Activated CD8-positive, alpha-beta memory T cell treated with anti-CD3 and anti-CD28 coated beads for 36 hours (primary cell): ENCODE measurements at regions not wholly inside any gene's neighbourhood (a gene's known extent, or its start where the extent isn't known, plus 50 kb on each side); places are given as distances from the start of the nearest gene placed in this dataset.
"Not testable (repeated sequence)": the region's sequence is repeated elsewhere in the genome, so short reads cannot be mapped to it uniquely, and the experiment has no call there.

Experiments
- CTCF ChIA-PET: fragments of 350-600 bp; sonication (Branson Sonifier 250); formaldehyde crosslinking; loops from one replicate; lab custom pipeline; 2021; ENCODE audit warnings: antibody characterized with exemption; lab: Charles Lee
- POLR2A ChIA-PET: fragments of 350-600 bp; sonication (Branson Sonifier 250); formaldehyde crosslinking; loops from one replicate; lab custom pipeline; 2021; ENCODE audit warnings: antibody characterized with exemption; lab: Charles Lee

DNA sequence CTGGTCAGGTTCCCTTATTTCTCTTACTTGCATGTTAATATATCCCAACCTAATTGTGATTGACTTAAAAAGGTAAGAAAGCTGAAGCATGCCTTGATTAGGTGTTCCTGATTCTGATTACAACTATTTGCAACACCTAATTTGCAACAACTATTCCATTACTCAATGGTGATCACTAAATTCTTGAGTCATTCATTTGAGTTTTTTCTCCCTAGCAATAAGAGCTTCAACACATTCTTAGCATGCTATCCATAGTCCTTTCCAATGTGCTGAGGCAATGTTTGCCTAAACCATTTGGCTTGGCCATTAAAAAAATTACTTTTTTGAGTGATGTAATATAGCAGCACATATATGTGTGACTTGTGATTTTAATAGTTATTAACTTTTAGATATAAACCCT lies 851.4 kb downstream of the TRAM1L1 start:
- ChIA-PET POLR2A (no interaction called here), CTCF (no interaction called here)

DNA sequence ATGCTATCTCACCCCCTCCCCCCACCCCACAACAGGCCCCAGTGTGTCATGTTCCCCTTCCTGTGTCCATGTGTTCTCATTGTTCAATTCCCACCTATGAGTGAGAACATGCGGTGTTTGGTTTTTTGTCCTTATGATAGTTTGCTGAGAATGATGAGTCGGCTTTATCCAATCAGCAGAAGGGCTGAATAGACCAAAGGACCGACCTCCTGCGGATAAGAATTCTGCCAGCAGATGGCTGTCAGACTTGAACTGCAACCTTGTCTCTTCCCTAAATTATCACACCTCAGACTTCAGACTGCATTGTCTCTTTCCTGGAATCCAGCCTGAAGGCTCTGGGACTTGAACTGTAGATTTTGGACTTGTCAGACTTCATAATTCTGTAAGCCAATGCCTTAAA lies 853.4 kb downstream of the TRAM1L1 start:
- POLR2A ChIA-PET, CTCF ChIA-PET: not testable (repeated sequence)

DNA sequence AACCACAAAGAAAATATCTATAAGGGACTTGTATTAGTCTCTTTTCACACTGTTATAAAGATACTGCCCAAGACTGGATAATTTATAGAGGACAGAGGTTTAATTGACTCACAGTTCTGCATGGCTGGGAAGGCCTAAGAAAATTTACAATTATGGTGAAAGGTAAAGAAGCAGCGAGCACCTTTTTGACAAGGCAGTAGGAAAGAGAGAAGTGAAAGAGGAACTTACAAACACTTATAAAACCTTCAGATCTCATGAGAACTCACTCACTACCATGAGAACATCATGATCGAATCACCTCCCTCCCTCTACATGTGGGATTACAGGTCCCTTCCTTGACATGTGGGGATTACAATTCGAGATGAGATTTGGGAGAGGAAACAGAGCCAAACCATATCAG lies 856.0 kb downstream of the TRAM1L1 start:
- POLR2A ChIA-PET = no interaction called here
- CTCF ChIA-PET = no interaction called here

DNA sequence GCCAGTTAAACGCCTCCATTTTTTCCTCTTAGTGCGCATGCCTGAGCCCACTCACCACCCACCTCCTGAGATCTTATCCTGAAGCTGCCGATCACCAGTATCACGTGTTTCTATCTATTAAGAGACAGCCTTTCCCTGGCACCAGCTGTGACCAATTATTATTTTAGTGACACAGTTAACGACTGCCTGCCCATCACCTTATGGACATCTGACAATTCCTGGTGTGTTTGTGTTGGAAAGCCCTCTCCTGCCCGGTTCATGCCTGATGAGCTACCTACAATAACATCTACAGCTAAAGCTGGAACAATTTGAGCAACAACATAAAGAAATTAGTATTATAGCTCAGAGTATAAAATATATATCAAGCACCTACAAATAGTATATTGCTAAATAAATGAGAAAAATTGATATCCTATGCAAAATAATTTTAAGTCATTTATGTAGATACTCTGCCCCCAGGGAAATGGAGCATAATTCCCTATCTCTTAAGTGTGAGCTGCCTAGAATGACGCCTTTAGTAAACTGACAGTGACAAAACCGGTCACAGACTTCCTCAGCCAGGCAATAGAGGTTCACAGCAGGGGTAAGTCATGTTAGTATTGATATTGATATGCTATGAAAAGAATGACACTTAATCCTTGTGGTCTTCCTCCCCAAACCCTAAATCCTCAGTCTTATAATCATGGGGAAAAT lies 862.2 kb downstream of the TRAM1L1 start:
- ChIA-PET POLR2A (no interaction called here), CTCF (no interaction called here)

DNA sequence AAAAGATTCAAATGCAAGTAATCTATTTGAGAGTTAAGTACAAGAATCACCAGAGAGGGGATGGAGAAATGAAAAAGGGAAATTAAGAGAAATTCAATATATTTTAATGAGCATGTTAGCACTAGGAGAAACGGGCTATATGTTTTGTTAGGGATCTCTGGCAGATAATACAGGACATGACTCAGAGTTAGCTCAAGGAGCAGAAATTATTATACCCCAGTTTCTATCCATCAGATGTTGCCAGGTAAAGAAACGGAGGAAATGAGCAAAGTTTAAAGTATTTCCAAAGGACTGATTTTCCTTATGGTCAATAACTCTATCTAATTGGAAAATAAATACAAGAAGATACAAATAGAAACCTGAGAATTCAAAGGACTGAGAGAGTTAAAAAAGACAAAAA lies 867.6 kb downstream of the TRAM1L1 start:
- CTCF ChIA-PET = no interaction called here
- POLR2A ChIA-PET = no interaction called here

DNA sequence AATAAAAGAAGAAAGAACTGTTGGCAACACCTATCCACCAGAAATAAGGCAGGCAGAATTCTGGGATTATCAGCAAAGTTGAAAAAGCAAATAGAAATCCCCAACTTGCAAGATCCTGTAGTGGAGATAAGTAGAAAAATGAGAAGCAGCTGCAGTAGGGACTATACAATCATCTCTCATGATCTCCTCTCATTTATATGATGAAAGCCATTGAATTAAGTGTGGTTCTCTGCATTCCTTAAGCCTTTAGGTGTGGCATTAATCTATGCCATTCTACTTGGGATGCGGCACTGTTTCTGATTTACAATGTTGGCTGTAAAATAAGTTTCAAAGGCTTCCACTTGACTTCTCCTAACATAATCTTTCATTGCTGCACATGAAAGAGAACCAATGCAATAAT lies 869.8 kb downstream of the TRAM1L1 start:
- CTCF ChIA-PET = no interaction called here
- POLR2A ChIA-PET = no interaction called here

DNA sequence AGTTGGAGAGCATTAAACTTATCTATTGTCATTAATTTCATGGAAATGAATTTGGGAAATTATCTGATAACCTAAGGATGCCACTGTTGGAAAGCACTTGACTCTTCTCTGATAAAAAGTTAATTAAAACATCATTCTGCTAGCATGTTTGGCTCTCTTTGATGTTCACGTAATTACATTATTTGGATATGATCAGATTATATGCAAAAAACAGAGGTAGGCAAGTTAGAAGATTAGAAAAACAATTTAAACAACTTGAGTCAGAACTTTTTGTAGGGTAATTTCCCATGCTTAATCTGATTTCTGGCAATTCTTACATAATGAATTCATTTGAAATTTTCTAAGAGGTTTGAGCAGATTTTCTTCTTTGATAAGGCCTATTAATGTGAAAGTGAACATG lies 882.9 kb downstream of the TRAM1L1 start:
- ChIA-PET CTCF (no interaction called here), POLR2A (no interaction called here)

DNA sequence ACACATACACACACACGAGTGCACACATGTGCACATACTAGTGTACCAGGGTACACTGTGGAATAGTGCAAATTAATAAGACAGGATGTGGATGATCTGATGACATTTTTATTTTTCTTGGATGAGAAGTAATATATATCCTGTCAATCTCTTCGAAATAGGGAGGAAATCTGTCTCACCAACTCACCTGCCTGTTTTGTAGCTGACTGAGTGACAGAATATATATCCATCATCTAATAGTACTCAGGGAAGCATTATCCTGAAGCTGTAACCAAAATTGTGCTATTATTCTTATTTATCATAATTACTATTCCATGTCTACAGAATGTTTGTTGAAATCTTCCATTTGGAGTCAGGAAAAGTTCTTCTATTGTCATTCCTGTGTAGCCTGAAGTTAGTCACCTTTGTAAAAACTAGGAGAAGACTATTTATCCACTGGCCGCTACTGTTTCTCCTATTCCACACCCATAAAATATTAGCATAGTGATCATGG lies 888.0 kb downstream of the TRAM1L1 start:
- CTCF ChIA-PET = no interaction called here
- POLR2A ChIA-PET = no interaction called here

DNA sequence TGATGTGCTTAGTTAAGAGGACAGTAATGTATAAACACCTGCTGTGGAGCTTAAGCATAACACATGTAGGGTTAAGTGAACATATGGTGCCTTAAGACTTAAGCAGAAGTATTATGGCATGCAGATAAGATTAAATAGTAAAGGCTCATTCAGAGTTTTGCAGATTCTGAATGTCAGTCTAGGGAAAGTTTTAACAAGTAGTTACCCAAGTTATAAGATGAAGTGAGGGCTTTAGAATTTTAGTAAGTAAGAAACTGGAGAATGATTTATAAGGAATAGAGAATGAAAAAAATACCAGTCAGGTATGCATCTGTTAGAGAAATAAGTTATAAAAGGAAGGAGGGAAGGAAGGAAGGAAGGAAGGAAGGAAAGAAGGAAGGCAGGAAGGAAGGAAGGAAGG lies 902.1 kb downstream of the TRAM1L1 start:
- ChIA-PET POLR2A (no interaction called here), CTCF (no interaction called here)

DNA sequence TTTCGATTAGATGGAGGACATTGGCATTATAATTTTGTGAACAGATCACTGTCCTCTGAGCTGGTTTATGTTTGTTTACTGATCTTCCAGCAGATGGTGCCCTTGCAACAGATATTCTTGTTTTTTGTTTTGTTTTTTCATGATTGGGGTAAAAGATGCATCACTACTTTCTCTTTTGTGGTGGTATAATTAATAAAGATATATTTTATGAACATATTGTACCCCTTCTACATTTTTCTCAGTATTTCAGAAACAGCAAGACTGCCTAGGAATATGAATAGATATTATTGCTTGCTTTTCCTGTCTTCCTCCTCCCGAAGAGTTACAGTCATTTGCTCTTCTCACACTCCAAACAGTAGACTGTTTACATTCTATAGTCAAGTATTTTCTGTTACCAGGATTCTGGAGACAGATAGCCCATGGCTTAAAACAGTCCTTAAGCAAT lies 905.2 kb downstream of the TRAM1L1 start:
- ChIA-PET CTCF (no interaction called here), POLR2A (no interaction called here)

DNA sequence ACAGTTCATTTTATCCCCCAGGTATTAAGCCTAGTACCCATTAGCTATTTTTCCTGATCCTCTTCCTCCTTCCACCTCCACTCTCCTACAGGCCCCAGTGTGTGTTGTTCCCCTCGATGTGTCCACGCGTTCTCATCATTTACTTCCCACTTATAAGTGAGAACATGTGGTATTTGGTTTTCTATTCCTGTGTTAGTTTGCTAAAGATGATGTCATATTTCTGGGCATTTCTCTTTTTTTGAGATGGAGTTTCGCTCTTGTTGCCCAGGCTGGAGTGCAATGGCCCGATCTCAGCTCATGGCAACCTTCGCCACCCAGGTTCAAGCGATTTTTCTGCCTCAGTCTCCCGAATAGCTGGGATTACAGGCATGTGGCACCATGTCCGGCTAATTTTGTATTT lies 934.0 kb downstream of the TRAM1L1 start:
- POLR2A ChIA-PET, CTCF ChIA-PET: not testable (repeated sequence)

DNA sequence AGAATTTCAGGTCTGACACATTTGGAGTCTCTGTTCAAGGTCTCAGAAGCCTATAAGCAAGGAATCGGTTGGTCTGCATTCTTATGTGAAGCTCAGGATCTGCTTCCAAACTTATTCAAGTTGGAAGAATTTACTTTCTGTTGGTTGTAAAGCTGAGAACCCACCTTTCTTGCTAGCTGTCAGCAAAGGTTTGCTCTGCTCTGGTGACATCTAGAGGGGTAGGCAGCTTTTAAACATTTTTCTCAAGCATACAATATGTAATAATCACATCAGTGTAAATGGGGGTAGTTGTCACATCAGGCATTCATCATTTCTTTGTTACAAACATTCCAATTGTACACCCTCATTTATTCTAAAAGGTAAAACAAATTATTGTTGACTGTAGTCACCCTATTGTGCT lies 935.2 kb downstream of the TRAM1L1 start:
- ChIA-PET CTCF (no interaction called here), POLR2A (no interaction called here)

DNA sequence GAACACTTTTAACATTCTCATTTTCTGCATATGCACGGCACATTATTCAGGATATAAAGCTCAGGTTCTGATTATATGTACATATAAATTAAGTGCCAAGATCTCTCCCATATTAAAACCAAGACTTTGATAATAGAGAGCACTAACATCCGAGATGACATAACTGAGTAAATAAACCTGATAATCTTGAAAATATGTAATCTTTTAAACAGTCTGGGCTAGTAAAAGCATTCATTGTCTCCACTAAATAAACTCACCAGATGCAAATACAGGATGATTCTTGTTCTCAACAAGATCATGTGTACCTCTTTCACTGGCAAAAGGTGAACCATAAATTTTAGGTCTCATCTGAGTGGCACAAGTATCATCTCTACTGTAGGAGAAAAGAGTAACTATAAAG lies 942.2 kb downstream of the TRAM1L1 start:
- CTCF ChIA-PET = no interaction called here

DNA sequence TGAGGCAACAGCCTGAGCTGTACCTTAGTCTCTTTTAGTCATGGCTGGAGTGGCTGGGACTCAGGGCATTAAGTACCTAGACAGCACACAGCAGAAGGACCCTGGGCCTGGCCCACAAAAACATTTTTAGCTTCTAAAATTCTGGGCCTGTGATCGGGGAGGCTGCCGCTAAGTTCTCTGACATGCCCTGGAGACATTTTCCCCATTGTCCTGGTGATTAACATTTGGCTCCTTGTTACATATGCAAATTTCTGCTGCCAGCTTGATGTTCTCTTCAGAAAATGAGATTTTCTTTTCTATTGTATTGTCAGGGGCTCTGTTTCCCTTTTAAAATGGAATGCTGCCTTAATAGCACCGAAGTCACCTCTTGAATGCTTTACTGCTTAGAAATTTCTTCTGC lies 952.4 kb downstream of the TRAM1L1 start:
- ChIA-PET CTCF (no interaction called here), POLR2A (no interaction called here)

More for the DNA sequence above, 942.2 kb downstream of the TRAM1L1 start:
- POLR2A ChIA-PET = no interaction called here

DNA sequence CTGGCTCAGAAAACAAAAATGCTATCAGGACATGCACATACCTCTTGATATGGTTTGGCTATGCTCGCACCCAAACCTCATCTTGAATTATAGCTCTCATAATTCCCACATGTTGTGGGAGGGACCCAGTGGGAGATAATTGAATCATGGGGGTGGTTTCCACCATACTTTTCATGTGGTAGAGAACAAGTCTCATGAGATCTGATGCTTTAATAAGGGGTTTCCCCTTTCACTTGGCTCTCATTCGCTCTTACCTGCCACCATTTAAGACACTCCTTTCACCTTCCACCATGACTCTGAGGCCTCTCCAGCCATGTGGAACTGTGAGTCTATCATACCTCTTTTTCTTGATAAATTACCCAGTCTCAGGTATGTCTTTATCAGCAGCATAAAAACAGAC lies 958.6 kb downstream of the TRAM1L1 start:
- ChIA-PET CTCF (no interaction called here), POLR2A (no interaction called here)

DNA sequence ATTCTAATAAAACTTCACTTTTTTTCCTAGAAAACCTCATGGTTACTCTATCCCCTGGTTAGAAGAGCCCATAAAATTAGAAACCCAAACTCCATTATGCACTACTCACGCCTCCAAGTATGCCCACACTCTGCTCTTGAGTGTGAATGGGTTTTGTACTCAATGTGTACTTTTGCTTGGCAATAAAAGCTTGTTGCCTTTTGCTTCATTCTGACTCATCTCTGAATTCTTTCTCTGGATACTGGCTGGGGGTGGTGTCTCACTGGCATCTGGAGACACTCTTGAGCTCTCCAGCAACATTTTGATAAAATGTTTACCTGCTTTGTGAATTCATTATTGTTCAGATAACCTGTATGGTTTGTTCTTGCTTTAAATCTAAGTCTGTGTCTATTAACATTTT lies 963.3 kb downstream of the TRAM1L1 start:
- POLR2A ChIA-PET = no interaction called here
- CTCF ChIA-PET = no interaction called here

DNA sequence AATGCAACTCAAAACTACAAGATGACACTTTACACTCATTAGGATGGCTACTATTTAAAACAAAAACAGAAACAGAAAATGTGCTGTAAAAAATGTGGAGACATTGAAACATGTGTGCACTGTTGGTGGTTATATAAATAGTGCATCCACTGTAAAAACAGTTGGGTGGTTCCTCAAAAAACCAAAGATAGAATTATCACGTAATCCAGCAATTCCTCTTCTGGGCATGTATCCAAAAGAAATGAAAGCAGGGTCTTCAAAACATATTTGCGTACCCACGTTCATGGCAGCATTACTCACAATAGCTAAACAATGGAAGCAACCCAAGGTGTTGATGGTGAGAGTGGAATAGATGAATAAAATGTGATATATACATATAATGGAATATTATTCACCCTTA lies 967.2 kb downstream of the TRAM1L1 start:
- ChIA-PET CTCF (no interaction called here), POLR2A (no interaction called here)

DNA sequence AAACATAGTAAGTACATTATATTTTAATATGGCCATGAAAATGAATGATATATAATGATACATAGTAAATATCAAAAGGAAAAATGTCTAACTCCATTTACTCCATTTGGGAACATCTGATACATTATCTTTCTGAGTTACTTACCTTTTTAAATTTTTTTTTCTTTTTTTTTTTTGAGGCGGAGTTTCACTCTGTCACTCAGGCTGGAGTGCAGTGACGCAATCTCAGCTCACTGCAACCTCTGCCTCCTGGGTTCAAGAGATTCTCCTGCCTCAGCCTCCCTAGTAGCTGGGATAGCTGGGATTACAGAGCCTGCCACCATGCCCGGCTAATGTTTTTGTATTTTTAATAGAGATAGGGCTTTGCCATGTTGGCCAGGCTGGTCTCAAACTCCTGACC lies 972.5 kb downstream of the TRAM1L1 start:
- CTCF ChIA-PET, POLR2A ChIA-PET: not testable (repeated sequence)

DNA sequence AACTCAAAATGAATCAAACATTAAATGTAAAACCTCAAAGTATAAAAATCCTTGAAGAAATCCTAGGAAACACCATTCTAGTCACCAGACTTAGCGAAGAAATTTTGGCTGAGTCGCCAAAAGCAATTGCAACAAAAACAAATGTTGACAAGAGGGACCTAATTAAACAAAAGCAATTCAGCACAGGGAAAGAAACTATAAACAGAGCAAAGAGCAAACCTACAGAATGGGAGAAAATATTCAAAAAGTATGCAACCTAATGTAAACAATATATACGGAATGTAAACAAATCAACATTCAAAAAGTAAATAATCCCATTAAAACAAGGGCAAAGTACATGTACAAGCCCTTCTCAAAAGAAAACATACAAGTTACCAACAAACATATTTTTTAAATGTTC lies 974.7 kb downstream of the TRAM1L1 start:
- POLR2A ChIA-PET = no interaction called here
- CTCF ChIA-PET = no interaction called here

DNA sequence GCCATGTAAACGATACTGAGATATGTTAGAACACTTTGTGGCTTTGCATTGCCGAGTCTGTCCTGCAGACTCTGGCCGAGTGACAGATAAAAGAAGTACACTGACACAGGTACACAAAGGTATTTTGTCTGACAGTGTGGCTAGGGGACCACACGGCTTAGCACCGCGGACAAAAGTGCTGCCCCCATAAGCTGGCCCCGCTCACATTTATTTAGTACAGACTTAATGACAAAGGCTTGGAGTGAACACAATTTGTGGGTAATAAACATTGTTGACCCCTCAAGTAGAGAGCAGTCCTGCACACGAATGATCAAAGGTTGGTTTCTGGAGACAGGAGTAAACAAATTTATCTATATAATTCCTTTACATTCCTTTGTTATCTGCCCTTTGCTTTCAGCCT lies 976.8 kb downstream of the TRAM1L1 start:
- ChIA-PET CTCF (no interaction called here), POLR2A (no interaction called here)

DNA sequence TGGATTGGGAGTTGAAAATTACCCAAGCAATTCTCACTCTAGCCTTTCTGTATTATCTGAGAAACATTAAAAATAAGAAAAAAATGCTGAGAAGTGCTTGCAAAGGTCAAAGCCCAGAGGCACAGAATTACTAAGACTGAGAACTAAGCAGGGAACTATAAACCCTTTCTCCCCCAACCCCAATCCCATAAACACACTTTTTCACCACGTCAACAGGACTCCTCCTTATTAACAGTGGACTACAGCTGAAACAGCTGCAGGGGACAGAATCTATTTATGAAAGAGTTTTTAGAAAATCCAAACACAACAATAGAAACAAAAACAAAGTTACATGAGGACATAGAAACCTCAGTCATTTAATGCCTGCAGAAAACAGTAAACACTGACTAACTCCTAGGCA lies 984.1 kb downstream of the TRAM1L1 start:
- CTCF ChIA-PET = no interaction called here

DNA sequence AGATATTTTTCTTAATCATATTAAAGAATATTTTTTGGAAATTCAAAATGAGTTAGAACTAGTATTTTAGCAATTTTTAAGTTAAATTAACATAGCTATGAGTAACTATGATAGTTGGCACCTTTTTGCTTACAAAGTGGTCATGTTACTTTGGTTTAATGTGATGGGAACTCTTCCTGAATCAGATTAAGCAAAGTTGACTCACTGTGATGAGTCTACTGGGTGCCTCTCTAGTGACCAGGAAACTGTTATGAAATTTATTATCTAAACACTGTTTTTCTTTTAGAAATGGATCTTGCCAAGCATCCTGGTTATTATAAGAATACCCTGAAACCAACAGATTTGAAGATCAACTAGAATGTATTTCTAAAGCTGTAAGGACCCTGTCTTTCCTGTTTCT lies 985.8 kb downstream of the TRAM1L1 start:
- POLR2A ChIA-PET = no interaction called here

More for the DNA sequence above, 984.1 kb downstream of the TRAM1L1 start:
- POLR2A ChIA-PET = no interaction called here

More for the DNA sequence above, 985.8 kb downstream of the TRAM1L1 start:
- CTCF ChIA-PET = no interaction called here
